ENCODE measurements at regions not wholly inside any gene's neighbourhood (a gene's known extent, or its start where the extent isn't known, plus 50 kb on each side); places are given as distances from the start of the nearest gene placed in this dataset.

DNA sequence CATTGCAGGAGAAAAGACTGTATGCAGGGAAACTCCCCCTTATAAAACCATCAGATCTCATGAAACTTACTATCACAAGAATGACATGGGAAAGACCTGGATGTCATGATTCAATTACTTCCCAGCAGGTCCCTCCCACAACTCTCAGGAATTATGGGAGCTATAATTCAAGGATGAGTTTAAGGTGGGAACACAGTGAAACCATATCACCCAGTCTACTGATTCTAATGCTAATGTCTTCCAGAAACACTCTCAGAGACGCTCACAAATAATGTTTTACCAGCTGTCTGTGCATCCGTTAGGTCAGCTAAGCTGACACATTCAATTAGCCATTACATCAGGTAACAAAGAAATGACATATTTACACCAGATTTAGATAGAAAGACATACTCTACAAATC is 637.9 kb downstream of the NLGN4Y start:
- FAIRE-seq: no peak

DNA sequence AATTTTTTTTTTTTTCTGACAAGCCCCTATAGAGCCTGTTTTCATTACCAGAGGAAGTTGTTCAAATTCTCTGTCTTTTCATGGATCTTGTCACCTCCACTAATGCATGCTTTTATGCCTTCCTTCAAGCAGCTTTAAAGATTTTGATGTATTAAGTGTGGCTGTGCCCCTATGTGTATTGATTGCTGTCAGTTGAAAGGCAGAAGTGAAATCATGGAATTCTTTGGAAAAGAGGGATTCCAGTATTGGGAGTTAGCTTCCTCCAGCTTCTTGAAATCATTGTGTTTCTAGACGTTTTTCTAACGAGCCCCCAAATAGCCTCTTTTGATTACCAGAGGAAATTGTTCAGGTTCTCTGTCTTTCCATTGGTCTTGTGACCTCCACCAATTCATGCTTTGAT is 655.6 kb downstream of the NLGN4Y start:
- DNase-seq (ENCODE audit: insufficient read length, low spot score) (no peak), FAIRE-seq (no peak)
- TF ChIP-seq POLR2A (IDR thresholded peaks at IDR 0.05; ENCODE audit: low read depth, low read length): no peak

More for the DNA sequence above, 637.9 kb downstream of the NLGN4Y start:
- TF ChIP-seq POLR2A (IDR thresholded peaks at IDR 0.05; ENCODE audit: low read depth, low read length): no peak
- no peak for DNase-seq (ENCODE audit: insufficient read length, low spot score)

DNA sequence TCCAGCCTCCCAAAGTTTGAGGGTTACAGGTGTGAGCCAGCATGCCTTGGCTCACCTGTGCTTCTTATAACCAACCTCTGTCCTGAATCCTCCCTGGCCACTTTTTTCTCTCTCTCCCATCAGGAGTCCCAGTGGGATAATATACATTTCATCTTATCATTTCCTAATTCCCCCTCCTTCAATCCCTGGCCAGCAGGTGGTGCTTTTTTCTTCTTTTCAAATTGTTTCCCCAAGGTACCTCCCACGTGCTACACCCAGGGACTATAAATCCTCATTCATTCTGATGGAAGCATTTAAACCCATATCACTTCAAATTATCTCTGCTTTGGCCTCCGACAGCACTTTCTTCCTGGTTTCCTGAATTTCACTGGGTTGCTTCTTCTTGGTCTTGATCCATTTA is 704.7 kb downstream of the NLGN4Y start:
- no peak for TF ChIP-seq POLR2A (IDR thresholded peaks at IDR 0.05; ENCODE audit: low read depth, low read length)
- no peak for FAIRE-seq
- DNase-seq (ENCODE audit: insufficient read length, low spot score): no peak

DNA sequence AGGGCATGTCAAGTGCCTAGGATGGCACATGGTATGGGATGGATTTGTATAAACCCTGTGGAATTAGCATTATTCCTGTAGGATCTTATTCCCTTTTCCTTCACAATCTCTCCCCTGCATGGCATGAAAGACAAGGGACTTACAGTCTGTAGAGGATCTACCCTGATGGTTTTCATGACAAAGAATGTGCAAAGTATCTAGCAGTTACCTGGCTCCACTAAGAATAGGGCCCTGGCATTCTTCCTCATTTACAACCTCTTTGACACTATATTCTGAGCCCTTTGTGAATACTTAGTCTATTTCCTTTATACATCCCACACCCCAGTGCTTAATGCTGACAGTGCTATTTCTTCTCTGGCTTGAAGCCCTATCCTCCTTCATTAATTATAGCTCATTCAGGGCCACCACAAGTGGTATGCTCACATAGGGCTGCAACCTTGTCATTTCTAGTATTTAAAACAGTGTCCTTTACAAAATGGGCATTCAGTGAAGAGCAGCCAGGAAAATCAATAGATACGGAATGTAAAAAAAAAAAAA is 715.3 kb downstream of the NLGN4Y start:
- no peak for DNase-seq (ENCODE audit: insufficient read length, low spot score)
- TF ChIP-seq POLR2A (IDR thresholded peaks at IDR 0.05; ENCODE audit: low read depth, low read length): no peak
- FAIRE-seq: no peak

DNA sequence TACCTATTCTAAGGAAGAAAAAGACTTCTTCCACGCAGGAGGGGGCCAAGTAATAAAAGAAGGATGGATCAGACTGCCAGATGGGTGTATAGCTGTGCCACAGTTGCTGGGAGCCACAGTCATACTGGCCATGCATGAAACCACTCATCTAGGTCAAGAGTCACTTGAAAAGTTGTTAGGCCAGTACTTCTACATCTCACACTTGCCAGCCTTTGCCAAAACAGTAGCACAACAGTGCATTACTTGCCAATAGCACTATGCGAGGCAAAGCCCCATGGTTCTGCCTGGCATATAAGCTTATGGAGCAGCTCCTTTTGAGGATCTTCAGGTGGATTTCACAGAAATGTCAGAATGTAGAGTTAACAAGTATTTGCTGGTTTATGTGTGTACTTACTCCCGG is 735.0 kb downstream of the NLGN4Y start:
- TF ChIP-seq POLR2A (IDR thresholded peaks at IDR 0.05; ENCODE audit: low read depth, low read length): no peak
- FAIRE-seq: no peak

DNA sequence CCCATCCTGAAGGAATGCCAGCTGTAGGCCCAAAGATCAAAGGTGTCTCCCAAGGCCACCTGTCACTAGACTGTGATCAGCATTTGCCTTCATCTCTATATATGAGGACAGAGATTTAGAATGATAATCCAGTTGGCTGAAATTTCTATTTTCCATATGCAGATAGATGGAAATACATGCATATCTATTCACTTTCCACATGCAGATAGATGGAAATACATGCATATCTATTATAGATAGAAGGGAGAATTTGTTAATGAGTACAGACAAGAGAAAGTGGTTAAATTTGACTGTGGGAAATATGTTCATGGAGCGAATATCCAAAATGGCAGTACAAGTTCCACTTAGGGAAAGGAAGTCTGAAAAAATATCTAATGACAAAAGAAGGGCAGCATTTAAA is 762.2 kb downstream of the NLGN4Y start:
- no peak for TF ChIP-seq POLR2A (IDR thresholded peaks at IDR 0.05; ENCODE audit: low read depth, low read length)
- FAIRE-seq (no peak), DNase-seq (ENCODE audit: insufficient read length, low spot score) (no peak)

More for the DNA sequence above, 735.0 kb downstream of the NLGN4Y start:
- no peak for DNase-seq (ENCODE audit: insufficient read length, low spot score)

DNA sequence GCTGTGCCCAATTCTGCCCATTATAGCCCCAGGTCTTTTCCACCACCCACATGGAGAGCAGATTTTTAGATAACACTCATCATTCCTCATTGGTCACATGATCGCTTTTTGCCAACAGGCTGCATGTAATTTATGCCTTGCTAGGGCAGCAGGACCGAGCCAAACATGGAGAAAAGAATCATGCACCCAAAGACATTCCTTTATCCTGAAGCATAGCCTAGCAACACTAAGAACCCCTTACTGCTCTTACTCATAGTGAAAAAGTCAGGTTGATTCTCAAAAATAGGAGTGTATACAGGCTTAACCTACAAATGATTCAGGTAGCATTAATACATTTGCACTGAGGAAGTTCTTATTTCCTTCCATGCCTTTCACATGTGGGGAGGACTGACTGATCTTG is 765.5 kb downstream of the NLGN4Y start:
- FAIRE-seq: no peak
- no peak for DNase-seq (ENCODE audit: insufficient read length, low spot score)
- TF ChIP-seq POLR2A (IDR thresholded peaks at IDR 0.05; ENCODE audit: low read depth, low read length): no peak

DNA sequence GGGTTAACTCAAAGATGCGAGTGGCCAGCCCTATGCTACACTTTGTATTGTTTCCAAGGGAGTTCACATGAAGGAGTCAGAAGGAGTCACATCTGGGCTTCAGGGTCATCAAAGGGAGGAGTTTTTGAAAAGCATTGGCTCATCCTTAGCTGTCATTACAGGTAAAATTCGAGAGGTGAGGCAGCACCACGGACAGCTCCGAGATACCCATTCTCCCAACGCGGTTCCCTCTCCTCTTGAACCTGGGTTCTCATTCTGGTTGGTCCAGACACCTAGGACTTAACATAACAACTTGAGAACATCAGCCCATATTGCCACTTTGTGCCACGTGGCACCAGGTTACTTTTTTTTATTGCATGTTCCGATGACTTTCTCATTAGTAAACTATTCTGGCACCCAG is 768.6 kb downstream of the NLGN4Y start:
- FAIRE-seq: no peak
- DNase-seq (ENCODE audit: insufficient read length, low spot score): no peak
- TF ChIP-seq POLR2A (IDR thresholded peaks at IDR 0.05; ENCODE audit: low read depth, low read length): no peak

DNA sequence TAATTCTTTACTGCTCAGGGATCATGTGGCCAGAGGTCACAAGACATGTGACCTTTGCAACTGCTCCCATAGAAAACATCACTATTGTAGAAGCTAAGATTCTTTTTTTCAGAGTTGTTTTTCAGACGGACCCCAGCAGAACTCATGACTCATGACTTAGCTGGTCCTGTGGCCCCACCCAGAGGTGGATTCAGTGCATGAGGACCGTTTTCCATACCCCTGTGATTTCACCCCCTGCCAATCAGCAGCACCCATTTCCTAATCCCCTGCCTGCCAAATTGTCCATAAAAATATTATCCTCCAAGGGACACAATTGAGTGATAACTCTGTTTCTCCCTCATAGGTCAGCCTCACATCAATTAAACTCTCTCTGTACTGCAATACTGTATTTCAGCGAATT is 777.5 kb downstream of the NLGN4Y start:
- TF ChIP-seq POLR2A (IDR thresholded peaks at IDR 0.05; ENCODE audit: low read depth, low read length): no peak
- FAIRE-seq (no peak), DNase-seq (ENCODE audit: insufficient read length, low spot score) (no peak)

DNA sequence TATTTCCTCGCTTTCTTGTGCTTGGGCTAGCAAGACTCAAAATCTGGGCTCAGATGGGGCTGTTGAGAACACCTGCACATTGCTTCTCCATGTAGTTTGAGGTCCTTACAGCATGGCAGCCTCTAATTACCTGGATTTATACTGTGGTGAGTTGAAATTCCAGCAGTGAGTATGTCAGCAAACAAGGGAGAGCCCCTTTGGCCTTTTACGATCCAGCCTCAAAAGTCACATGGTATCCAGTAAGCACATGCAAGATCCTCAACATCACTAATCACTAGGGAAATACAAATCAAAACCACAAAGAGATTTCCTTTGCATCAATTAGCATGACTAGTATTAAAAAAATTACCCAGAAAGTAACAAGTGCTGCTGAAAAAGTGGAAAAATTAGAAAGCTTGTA is 787.8 kb downstream of the NLGN4Y start:
- no peak for DNase-seq (ENCODE audit: insufficient read length, low spot score)
- FAIRE-seq: no peak

DNA sequence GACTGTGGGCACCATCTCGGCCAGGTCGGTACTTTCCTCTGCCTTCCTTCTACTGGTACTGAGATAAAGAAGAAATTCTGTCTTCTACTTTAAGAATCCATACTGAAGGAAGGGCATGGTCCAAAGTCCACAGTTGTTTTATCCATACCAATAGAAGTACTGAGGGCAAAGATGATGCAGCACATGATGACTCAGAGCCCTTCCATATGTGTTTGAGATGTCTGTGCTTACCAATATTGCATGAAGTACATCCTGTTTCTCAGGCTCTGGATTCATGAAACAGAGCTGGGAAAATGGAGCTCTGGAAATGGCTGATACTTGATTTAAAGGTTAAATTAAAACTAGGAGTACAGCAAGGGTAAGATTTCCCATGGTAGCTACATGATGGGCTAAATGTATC is 799.9 kb downstream of the NLGN4Y start:
- no peak for DNase-seq (ENCODE audit: insufficient read length, low spot score)
- no peak for FAIRE-seq
- no peak for TF ChIP-seq POLR2A (IDR thresholded peaks at IDR 0.05; ENCODE audit: low read depth, low read length)

More for the DNA sequence above, 787.8 kb downstream of the NLGN4Y start:
- TF ChIP-seq POLR2A (IDR thresholded peaks at IDR 0.05; ENCODE audit: low read depth, low read length): no peak

DNA sequence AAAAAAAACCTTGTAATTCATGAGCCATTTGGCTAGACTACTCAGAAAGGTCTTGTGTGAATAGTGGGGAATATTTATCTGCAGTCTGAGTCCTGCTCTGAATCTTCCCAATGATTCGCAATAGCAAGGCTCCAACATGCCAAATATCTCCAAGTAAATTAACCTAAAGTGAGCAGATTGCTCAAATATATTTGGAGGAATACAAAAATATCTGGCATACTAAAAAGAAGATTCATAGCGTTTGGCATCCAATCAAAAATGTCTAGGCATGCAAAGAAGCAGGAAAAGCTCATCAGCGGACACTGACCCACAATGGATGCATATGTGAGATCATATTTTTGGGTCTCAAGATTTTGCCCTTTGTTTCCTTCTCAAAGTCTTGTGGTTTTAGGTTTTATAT is 800.9 kb downstream of the NLGN4Y start:
- DNase-seq (ENCODE audit: insufficient read length, low spot score): no peak
- FAIRE-seq: no peak
- TF ChIP-seq POLR2A (IDR thresholded peaks at IDR 0.05; ENCODE audit: low read depth, low read length): no peak

DNA sequence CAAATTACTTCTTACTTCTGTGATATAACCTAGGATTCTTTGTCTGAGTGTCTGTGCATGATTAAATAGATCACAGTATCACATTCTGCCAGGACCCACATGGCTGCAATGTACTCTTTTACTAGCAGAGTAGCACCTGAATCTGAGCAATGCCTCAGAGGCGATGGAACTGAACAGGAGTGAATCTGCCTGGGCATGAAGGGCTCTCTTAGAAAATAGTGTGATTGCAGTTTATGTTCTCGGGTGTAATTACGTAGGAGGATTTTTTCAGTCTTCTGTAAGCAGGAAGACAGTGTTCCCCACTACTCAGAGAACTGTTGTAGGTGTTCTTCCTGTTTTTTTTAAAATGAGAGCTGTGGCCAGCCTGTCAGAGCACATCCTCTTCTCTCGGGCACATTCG is 802.3 kb downstream of the NLGN4Y start:
- no peak for FAIRE-seq
- DNase-seq (ENCODE audit: insufficient read length, low spot score): no peak
- TF ChIP-seq POLR2A (IDR thresholded peaks at IDR 0.05; ENCODE audit: low read depth, low read length): no peak

DNA sequence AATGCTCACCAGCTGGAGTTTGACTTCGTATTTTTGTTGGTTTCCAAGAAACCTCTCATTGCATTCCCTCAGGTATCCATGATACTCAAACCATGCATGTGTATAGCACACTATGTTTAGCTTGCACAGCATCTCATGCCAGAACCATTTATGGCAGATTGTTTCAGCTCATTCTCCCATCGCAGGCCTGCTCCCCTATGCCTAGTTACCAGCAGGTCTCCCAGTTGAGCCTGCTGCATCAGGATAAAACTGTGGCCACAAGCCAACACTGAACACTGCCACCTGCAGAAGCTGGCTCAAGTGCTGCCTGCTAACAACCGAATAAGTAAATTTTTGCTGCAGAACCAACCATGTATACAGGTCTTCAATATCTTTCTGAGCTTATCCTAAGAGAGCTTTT is 804.5 kb downstream of the NLGN4Y start:
- no peak for TF ChIP-seq POLR2A (IDR thresholded peaks at IDR 0.05; ENCODE audit: low read depth, low read length)
- DNase-seq (ENCODE audit: insufficient read length, low spot score) (no peak), FAIRE-seq (no peak)

DNA sequence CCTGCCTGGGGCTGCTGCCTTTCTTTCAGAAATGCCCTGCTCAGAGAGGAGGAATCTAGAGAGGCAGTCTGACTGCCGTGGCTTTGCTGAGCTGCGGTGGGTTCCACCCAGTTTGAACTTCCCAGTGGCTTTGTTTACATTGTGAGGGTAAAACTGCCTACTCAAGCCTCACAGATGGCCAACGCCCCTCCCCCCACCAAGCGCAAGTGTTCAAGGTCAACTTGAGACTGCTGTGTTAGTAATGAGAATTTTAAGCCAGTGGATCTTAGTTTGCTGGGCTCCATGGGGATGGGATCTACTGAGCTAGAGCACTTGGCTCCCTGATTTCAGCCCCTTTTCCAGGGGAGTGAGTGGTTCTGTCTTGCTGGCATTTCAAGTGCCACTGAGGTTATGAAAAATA is 819.2 kb downstream of the NLGN4Y start:
- no peak for DNase-seq (ENCODE audit: insufficient read length, low spot score)
- no peak for FAIRE-seq
- no peak for TF ChIP-seq POLR2A (IDR thresholded peaks at IDR 0.05; ENCODE audit: low read depth, low read length)
